ENCODE measurements at regions not wholly inside any gene's neighbourhood (a gene's known extent, or its start where the extent isn't known, plus 50 kb on each side); places are given as distances from the start of the nearest gene placed in this dataset.
"Not testable (repeated sequence)": the region's sequence is repeated elsewhere in the genome, so short reads cannot be mapped to it uniquely, and the experiment has no call there.

GRCh38 chr3:82143661-82144412 lies 382.4 kb upstream of the GBE1 start:
- no peaks in the 10 kb centered on the region for H3K36me3 Mint-ChIP-seq (ENCODE audit: insufficient read depth in 2 of 2)
- ATAC-seq (replicated peaks in 1 of 2) (peak in 1 of 2 donors; percentile 51), DNase-seq (no peak)
- H3K4me1 Mint-ChIP-seq (ENCODE audit: low read depth): no peaks in the 10 kb centered on the region
- no peaks in the 10 kb centered on the region for H3K27me3 Mint-ChIP-seq (ENCODE audit: low read depth)
- no peak overlapping the region for H3K4me3 Mint-ChIP-seq
- H3K27ac Mint-ChIP-seq: no peak overlapping the region
- no peaks in the 10 kb centered on the region for H3K9me3 Mint-ChIP-seq

- H3K4me3 Mint-ChIP-seq: no peak overlapping the region
- no peak overlapping the region for H3K27ac Mint-ChIP-seq
- DNase-seq: no peak
- no peaks in the 10 kb centered on the region for H3K27me3 Mint-ChIP-seq (ENCODE audit: low read depth)
- H3K4me1 Mint-ChIP-seq (ENCODE audit: low read depth): no peaks in the 10 kb centered on the region
- H3K9me3 Mint-ChIP-seq: no peaks in the 10 kb centered on the region
- ATAC-seq (replicated peaks in 1 of 2): no peak
- no peaks in the 10 kb centered on the region for H3K36me3 Mint-ChIP-seq (ENCODE audit: insufficient read depth in 2 of 2)
Measured at GRCh38 chr3:82141592-82141991, 380.1 kb upstream of the GBE1 start.

- ATAC-seq (replicated peaks in 1 of 2): no peak
- no peak for DNase-seq
- H3K27ac Mint-ChIP-seq: no peak overlapping the region
- H3K4me1 Mint-ChIP-seq (ENCODE audit: low read depth): no peaks in the 10 kb centered on the region
- H3K27me3 Mint-ChIP-seq (ENCODE audit: low read depth): peaks cover 2% of the 10 kb centered on the region
- no peak overlapping the region for H3K4me3 Mint-ChIP-seq
- H3K9me3 Mint-ChIP-seq: no peaks in the 10 kb centered on the region
- no peaks in the 10 kb centered on the region for H3K36me3 Mint-ChIP-seq (ENCODE audit: insufficient read depth in 2 of 2)
Measured at GRCh38 chr3:82137861-82138260, 376.4 kb upstream of the GBE1 start.

GRCh38 chr3:82137050-82137449 lies 375.6 kb upstream of the GBE1 start:
- Mint-ChIP-seq H3K4me3 (no peak overlapping the region), H3K27me3 (ENCODE audit: low read depth) (peaks cover 4% of the 10 kb centered on the region), H3K27ac (no peak overlapping the region), H3K4me1 (ENCODE audit: low read depth) (no peaks in the 10 kb centered on the region), H3K9me3 (no peaks in the 10 kb centered on the region), H3K36me3 (ENCODE audit: insufficient read depth in 2 of 2) (no peaks in the 10 kb centered on the region)
- DNase-seq: no peak
- ATAC-seq (replicated peaks in 1 of 2): no peak

- peaks cover 4% of the 10 kb centered on the region for H3K27me3 Mint-ChIP-seq (ENCODE audit: low read depth)
- no peak for ATAC-seq (replicated peaks in 1 of 2)
- no peak overlapping the region for H3K4me3 Mint-ChIP-seq
- DNase-seq: peak; percentile 18 to 25
- no peak overlapping the region for H3K27ac Mint-ChIP-seq
- H3K4me1 Mint-ChIP-seq (ENCODE audit: low read depth): no peaks in the 10 kb centered on the region
- H3K9me3 Mint-ChIP-seq: no peaks in the 10 kb centered on the region
- no peaks in the 10 kb centered on the region for H3K36me3 Mint-ChIP-seq (ENCODE audit: insufficient read depth in 2 of 2)
Measured at GRCh38 chr3:82133070-82133606, 371.7 kb upstream of the GBE1 start.

GRCh38 chr3:82132210-82133069 lies 371.0 kb upstream of the GBE1 start:
- Mint-ChIP-seq H3K4me3 (no peak overlapping the region), H3K9me3 (no peaks in the 10 kb centered on the region), H3K27me3 (ENCODE audit: low read depth) (peaks cover 4% of the 10 kb centered on the region), H3K4me1 (ENCODE audit: low read depth) (no peaks in the 10 kb centered on the region), H3K36me3 (ENCODE audit: insufficient read depth in 2 of 2) (no peaks in the 10 kb centered on the region), H3K27ac (no peak overlapping the region)
- ATAC-seq (replicated peaks in 1 of 2) (no peak), DNase-seq (no peak)

GRCh38 chr3:82130046-82130445 lies 368.6 kb upstream of the GBE1 start:
- H3K4me1 Mint-ChIP-seq (ENCODE audit: low read depth): no peaks in the 10 kb centered on the region
- peaks cover 4% of the 10 kb centered on the region for H3K27me3 Mint-ChIP-seq (ENCODE audit: low read depth)
- no peak overlapping the region for H3K4me3 Mint-ChIP-seq

GRCh38 chr3:82129221-82129801 lies 367.9 kb upstream of the GBE1 start:
- H3K4me1 Mint-ChIP-seq (ENCODE audit: low read depth): no peaks in the 10 kb centered on the region
- no peak overlapping the region for H3K4me3 Mint-ChIP-seq
- no peaks in the 10 kb centered on the region for H3K9me3 Mint-ChIP-seq
- ATAC-seq (replicated peaks in 1 of 2) (no peak), DNase-seq (no peak)
- H3K27me3 Mint-ChIP-seq (ENCODE audit: low read depth): peaks cover 4% of the 10 kb centered on the region
- no peak overlapping the region for H3K27ac Mint-ChIP-seq
- no peaks in the 10 kb centered on the region for H3K36me3 Mint-ChIP-seq (ENCODE audit: insufficient read depth in 2 of 2)

More at GRCh38 chr3:82130046-82130445, 368.6 kb upstream of the GBE1 start:
- Mint-ChIP-seq H3K9me3 (no peaks in the 10 kb centered on the region), H3K27ac (no peak overlapping the region), H3K36me3 (ENCODE audit: insufficient read depth in 2 of 2) (no peaks in the 10 kb centered on the region)
- ATAC-seq (replicated peaks in 1 of 2): no peak
- no peak for DNase-seq

- DNase-seq: no peak
- no peak overlapping the region for H3K27ac Mint-ChIP-seq
Measured at GRCh38 chr3:82128271-82128670, 366.8 kb upstream of the GBE1 start.

GRCh38 chr3:82122554-82123345 lies 361.3 kb upstream of the GBE1 start:
- Mint-ChIP-seq H3K4me3 (no peak overlapping the region), H3K36me3 (ENCODE audit: insufficient read depth in 2 of 2) (no peaks in the 10 kb centered on the region), H3K27me3 (ENCODE audit: low read depth) (no peaks in the 10 kb centered on the region), H3K4me1 (ENCODE audit: low read depth) (no peaks in the 10 kb centered on the region), H3K27ac (no peak overlapping the region), H3K9me3 (peaks cover 0 to 3% of the 10 kb centered on the region in 2 donors)
- DNase-seq: no peak
- no peak for ATAC-seq (replicated peaks in 1 of 2)

More at GRCh38 chr3:82128271-82128670, 366.8 kb upstream of the GBE1 start:
- Mint-ChIP-seq H3K27me3 (ENCODE audit: low read depth) (peaks cover 4% of the 10 kb centered on the region), H3K9me3 (no peaks in the 10 kb centered on the region), H3K4me1 (ENCODE audit: low read depth) (no peaks in the 10 kb centered on the region), H3K36me3 (ENCODE audit: insufficient read depth in 2 of 2) (no peaks in the 10 kb centered on the region), H3K4me3 (no peak overlapping the region)
- ATAC-seq (replicated peaks in 1 of 2): no peak

GRCh38 chr3:82114589-82114988 lies 353.1 kb upstream of the GBE1 start:
- Mint-ChIP-seq H3K4me1 (ENCODE audit: low read depth) (no peaks in the 10 kb centered on the region), H3K27ac (no peak overlapping the region), H3K36me3 (ENCODE audit: insufficient read depth in 2 of 2) (peaks cover 0 to 3% of the 10 kb centered on the region in 2 donors), H3K4me3 (no peak overlapping the region), H3K9me3 (peaks cover 8 to 17% of the 10 kb centered on the region in 2 donors), H3K27me3 (ENCODE audit: low read depth) (no peaks in the 10 kb centered on the region)
- DNase-seq (no peak), ATAC-seq (replicated peaks in 1 of 2) (no peak)

GRCh38 chr3:82110721-82111120 lies 349.3 kb upstream of the GBE1 start:
- not testable (repeated sequence) for H3K36me3 Mint-ChIP-seq (ENCODE audit: insufficient read depth in 2 of 2); H3K27ac Mint-ChIP-seq; DNase-seq; ATAC-seq (replicated peaks in 1 of 2); H3K4me1 Mint-ChIP-seq (ENCODE audit: low read depth); H3K4me3 Mint-ChIP-seq; H3K27me3 Mint-ChIP-seq (ENCODE audit: low read depth)
- H3K9me3 Mint-ChIP-seq: peaks cover 7 to 17% of the 10 kb centered on the region in 2 donors

Data from activated T-cell treated with anti-CD3 and anti-CD28 coated beads, Interleukin-2, amount 50 U/mL, for 72 hours (primary cell).